ENCODE measurements at regions not wholly inside any gene's neighbourhood (a gene's known extent, or its start where the extent isn't known, plus 50 kb on each side); places are given as distances from the start of the nearest gene placed in this dataset.

- Histone ChIP-seq H3K4me3 (replicated peaks in 1 of 3; ENCODE audit: insufficient read depth in 1 of 3, low read depth in 1 of 3, low read length in 3 of 3) (no peak overlapping the region), H4K20me1 (replicated peaks; ENCODE audit: control insufficient read depth, extremely low read depth, insufficient read depth, low read length) (no peaks in the 10 kb centered on the region), H3K27me3 (ENCODE audit: control insufficient read depth in 2 of 2, insufficient read depth in 2 of 2, low read length in 2 of 2) (no peaks in the 10 kb centered on the region), H3K4me1 (ENCODE audit: control insufficient read depth, extremely low read depth, insufficient read depth, low read length) (no peaks in the 10 kb centered on the region), H3K36me3 (ENCODE audit: control insufficient read depth in 2 of 2, extremely low read depth in 1 of 2, insufficient read depth in 2 of 2, low read length in 2 of 2) (no peaks in the 10 kb centered on the region), H3K4me2 (ENCODE audit: insufficient read depth, low read length) (no peak overlapping the region), H3K9ac (replicated peaks; ENCODE audit: extremely low read depth, insufficient read depth, low read length) (no peak overlapping the region), H2AFZ (ENCODE audit: low read depth, low read length) (no peak overlapping the region), H3K9me3 (replicated peaks; ENCODE audit: control insufficient read depth, insufficient read depth, low read length) (no peaks in the 10 kb centered on the region), H3K9me1 (replicated peaks; ENCODE audit: control insufficient read depth, extremely low read depth, insufficient read depth, low read length) (no peaks in the 10 kb centered on the region), H3K79me2 (ENCODE audit: control insufficient read depth, insufficient read depth, low read length) (no peaks in the 10 kb centered on the region), H3K27ac (ENCODE audit: insufficient read depth, low read depth, low read length) (no peak overlapping the region)
- FAIRE-seq (no peak), DNase-seq (ENCODE audit: low read depth, low spot score) (no peak)
- intact Hi-C loops (cut with micrococcal nuclease), result no loop called here
- TF ChIP-seq POLR2A (IDR thresholded peaks at IDR 0.05; ENCODE audit: low read depth, low read length), result no peak
- TF ChIP-seq MAX (IDR thresholded peaks at IDR 0.05; ENCODE audit: insufficient read depth, insufficient read length), result no peak
- TF ChIP-seq JUN (IDR thresholded peaks at IDR 0.05; ENCODE audit: borderline replicate concordance, insufficient read depth, insufficient read length, low read depth), result no peak
- TF ChIP-seq FOS (IDR thresholded peaks at IDR 0.05; ENCODE audit: borderline replicate concordance, insufficient read depth, low read length), result no peak
- TF ChIP-seq GATA2 (IDR thresholded peaks at IDR 0.05; ENCODE audit: insufficient read depth, insufficient read length, low read depth, low read length), result no peak
- no peak for TF ChIP-seq EZH2 (IDR thresholded peaks at IDR 0.05; ENCODE audit: borderline replicate concordance, low read depth, low read length, severe bottlenecking)
- TF ChIP-seq POLR2AphosphoS5 (IDR thresholded peaks at IDR 0.05; ENCODE audit: insufficient read depth, low read depth, low read length), result no peak
- TF ChIP-seq MYC (IDR thresholded peaks at IDR 0.05; ENCODE audit: low read depth, low read length), result no peak
- no peak for TF ChIP-seq CTCF (IDR thresholded peaks at IDR 0.05; ENCODE audit: extremely low read depth in 1 of 2, insufficient read depth in 1 of 2, low read depth in 1 of 2, low read length in 2 of 2)
- ChIA-PET CTCF (no interaction called here), POLR2A (no interaction called here)
- dilution Hi-C loops (cut with MboI; ENCODE audit: extremely low pct_ligation_motif_present, low sequenced_read_pairs), result no loop called here
- no TSS peak for BruUV-seq (replicated peaks)
Observed at GRCh38 chr14:85817430-85817829, 287.5 kb downstream of the FLRT2 start.
